T-cell (primary cell): ENCODE measurements at regions not wholly inside any gene's neighbourhood (a gene's known extent, or its start where the extent isn't known, plus 50 kb on each side); places are given as distances from the start of the nearest gene placed in this dataset.

Experiments
- ATAC-seq, 4 experiments: fragments of 200-7000 bp in 3 of 4; fragments of 150-1000 bp in 1 of 4; cut with Tn5 transposase; replicated peaks in 1 of 4; 1 replicate in 3 of 4; 2 replicates in 1 of 4; pipeline ENCODE4 v1.10.0; 2021; ENCODE audit warnings: moderate library complexity in 3 of 4, mild to moderate bottlenecking in 2 of 4, moderate number of reproducible peaks in 1 of 4
- CTCF ChIA-PET, 2 donors: fragments of 300-600 bp; sonication (Branson Sonifier 250); formaldehyde crosslinking; loops; one replicate each; lab custom pipeline; 2022; ENCODE audit warnings: antibody characterized with exemption in 2 of 2; lab: Charles Lee
- POLR2A ChIA-PET, 2 donors: fragments of 300-600 bp; sonication (Branson Sonifier 250); formaldehyde crosslinking; loops; one replicate each; lab custom pipeline; 2022; ENCODE audit warnings: antibody characterized with exemption in 2 of 2; lab: Charles Lee
- DNase-seq, 35 experiments: peaks; one replicate each; pipeline versions ENCODE4 v3.0.0 to v3.0.0-alpha.2; 2013 to 2023
- H3K27ac ChIP-seq: one replicate; pipeline ENCODE4 v1.5.1; 2013; ENCODE audit warnings: low read length
- H3K27me3 ChIP-seq, 2 experiments: replicated peaks in 1 of 2; 1 replicate in 1 of 2; 2 replicates in 1 of 2; pipeline versions ENCODE4 v1.6.1 to v1.7.0; 2013; ENCODE audit warnings: low read length in 1 of 2, mixed read lengths in 1 of 2; ENCODE audit not compliant: control insufficient read depth in 2 of 2, insufficient read depth in 2 of 2; ENCODE audit errors: extremely low read depth in 1 of 2
- H3K36me3 ChIP-seq, 2 donors: 1 replicate in 1 of 2; 2 replicates in 1 of 2; pipeline versions ENCODE4 v1.6.1 to v1.7.0; 2013; ENCODE audit warnings: low read length in 1 of 2; ENCODE audit not compliant: control insufficient read depth in 2 of 2, insufficient read depth in 1 of 2; ENCODE audit errors: extremely low read depth in 1 of 2
- H3K4me1 ChIP-seq, 2 experiments: 1 replicate in 1 of 2; 2 replicates in 1 of 2; pipeline versions ENCODE4 v1.6.1 to v1.7.0; 2013; ENCODE audit warnings: low read length in 2 of 2, mixed read lengths in 1 of 2; ENCODE audit not compliant: insufficient read depth in 2 of 2, control insufficient read depth in 1 of 2; ENCODE audit errors: extremely low read depth in 1 of 2
- H3K4me3 ChIP-seq, 2 donors: 1 replicate in 1 of 2; 2 replicates in 1 of 2; pipeline versions ENCODE4 v1.5.1 to v1.7.0; 2013; ENCODE audit warnings: mild to moderate bottlenecking in 2 of 2, low read length in 1 of 2, moderate library complexity in 1 of 2; ENCODE audit not compliant: control insufficient read depth in 1 of 2; ENCODE audit errors: extremely low read depth in 1 of 2
- H3K9me3 ChIP-seq: 2 replicates; pipeline ENCODE4 v1.7.0; 2013
- H3K27ac Mint-ChIP-seq, 2 donors: one replicate each; pipeline ENCODE4 v1.8.0; 2020 to 2021; ENCODE audit warnings: mild to moderate bottlenecking in 2 of 2, mixed read lengths in 2 of 2
- H3K27me3 Mint-ChIP-seq, 2 donors: one replicate each; pipeline ENCODE4 v1.8.0; 2021 to 2022; ENCODE audit warnings: mixed read lengths in 2 of 2
- H3K36me3 Mint-ChIP-seq: one replicate; pipeline ENCODE4 v1.8.0; 2021; ENCODE audit warnings: mixed read lengths
- H3K4me1 Mint-ChIP-seq, 3 donors: one replicate each; pipeline ENCODE4 v1.8.0; 2020 to 2022; ENCODE audit warnings: mixed read lengths in 3 of 3, mild to moderate bottlenecking in 1 of 3
- H3K4me3 Mint-ChIP-seq, 3 donors: one replicate each; pipeline ENCODE4 v1.8.0; 2020 to 2022; ENCODE audit warnings: mild to moderate bottlenecking in 3 of 3, mixed read lengths in 3 of 3, moderate library complexity in 3 of 3
- H3K9me3 Mint-ChIP-seq, 3 donors: one replicate each; pipeline ENCODE4 v1.8.0; 2020 to 2022; ENCODE audit warnings: mixed read lengths in 3 of 3
- WGBS: methylation state at CpG from one replicate; pipeline ENCODE4 v1.1.5; 2013; ENCODE audit warnings: missing lambda C conversion rate; ENCODE audit not compliant: insufficient coverage; 5-methylcytosine and 5-hydroxymethylcytosine counted together

DNA sequence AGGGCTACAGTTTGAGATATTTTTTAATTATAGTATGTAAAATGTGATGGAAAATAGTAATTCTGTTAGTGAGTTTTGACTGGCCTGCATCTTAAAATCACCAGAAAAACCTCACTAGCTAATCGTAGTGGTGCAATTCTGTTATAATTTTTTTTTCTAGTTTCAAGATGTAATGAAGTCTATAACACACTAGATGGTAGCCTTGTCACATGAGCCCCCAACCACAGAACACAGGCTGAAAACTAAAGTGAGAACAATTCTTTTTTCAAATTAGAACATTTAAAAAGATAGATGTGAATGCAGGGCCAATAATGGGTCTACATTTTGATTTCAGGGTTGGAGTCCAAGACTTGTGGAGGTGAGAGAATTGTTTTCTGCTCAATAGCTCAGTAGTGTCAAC is 83.3 kb upstream of the KCNH8 start:
- no CpG with 5 or more reads among the region's 1 CpG for WGBS
- no peak overlapping the region for H3K27ac ChIP-seq
- Mint-ChIP-seq H3K4me3 (no peak overlapping the region), H3K36me3 (no peaks in the 10 kb centered on the region), H3K9me3 (no peaks in the 10 kb centered on the region), H3K4me1 (no peaks in the 10 kb centered on the region), H3K27ac (no peak overlapping the region), H3K27me3 (peaks cover 0 to 4% of the 10 kb centered on the region in 2 donors)
- ChIA-PET POLR2A (no interaction called here), CTCF (interaction anchor here in 1 of 2 donors (1.4 kb wide), 1 partner anchor 801 kb away, joined by 5 read pairs; no protein-coding TSS in a partner anchor)
- DNase-seq: peak in 1 of 35 experiments; percentile 26
- no peak overlapping the region for H3K4me3 ChIP-seq
- H3K4me1 ChIP-seq: no peaks in the 10 kb centered on the region
- H3K27me3 ChIP-seq: no peaks in the 10 kb centered on the region
- ATAC-seq: no peak
- no peaks in the 10 kb centered on the region for H3K36me3 ChIP-seq
- H3K9me3 ChIP-seq: no peaks in the 10 kb centered on the region

DNA sequence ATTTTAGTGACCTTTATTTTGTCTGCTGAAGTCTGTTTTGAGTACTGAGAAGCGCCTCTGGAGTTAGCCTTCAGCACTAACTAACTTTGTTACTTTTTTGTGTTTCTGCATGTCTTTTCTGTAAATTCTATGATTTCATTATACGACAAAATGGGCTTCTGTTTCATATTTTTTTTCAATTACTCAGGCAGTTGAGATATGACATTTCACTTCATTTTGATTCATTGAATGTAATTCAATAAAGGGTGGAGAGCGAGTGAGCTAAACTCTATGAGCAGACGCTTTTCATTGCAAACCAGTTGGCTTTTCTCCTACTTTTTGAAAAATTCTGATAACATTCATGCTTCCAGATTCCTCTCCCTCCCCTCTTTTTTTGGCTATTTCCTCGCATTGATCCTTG is 84.4 kb upstream of the KCNH8 start:
- no peaks in the 10 kb centered on the region for H3K27me3 ChIP-seq
- ATAC-seq (no peak), DNase-seq (no peak)
- H3K4me3 ChIP-seq: no peak overlapping the region
- CTCF ChIA-PET: interaction anchor here in 1 of 2 donors (0.6 kb wide), 1 partner anchor 1211 kb away, joined by 3 read pairs; no protein-coding TSS in a partner anchor
- H3K4me3 Mint-ChIP-seq: no peak overlapping the region
- H3K9me3 Mint-ChIP-seq: no peaks in the 10 kb centered on the region
- H3K4me1 ChIP-seq: no peaks in the 10 kb centered on the region
- H3K36me3 Mint-ChIP-seq: no peaks in the 10 kb centered on the region
- H3K36me3 ChIP-seq: no peaks in the 10 kb centered on the region
- peaks cover 0 to 4% of the 10 kb centered on the region in 2 donors for H3K27me3 Mint-ChIP-seq
- H3K4me1 Mint-ChIP-seq: no peaks in the 10 kb centered on the region
- H3K27ac Mint-ChIP-seq: no peak overlapping the region
- no peaks in the 10 kb centered on the region for H3K9me3 ChIP-seq
- POLR2A ChIA-PET: no interaction called here
- no CpG with 5 or more reads among the region's 5 CpGs for WGBS
- H3K27ac ChIP-seq: no peak overlapping the region

DNA sequence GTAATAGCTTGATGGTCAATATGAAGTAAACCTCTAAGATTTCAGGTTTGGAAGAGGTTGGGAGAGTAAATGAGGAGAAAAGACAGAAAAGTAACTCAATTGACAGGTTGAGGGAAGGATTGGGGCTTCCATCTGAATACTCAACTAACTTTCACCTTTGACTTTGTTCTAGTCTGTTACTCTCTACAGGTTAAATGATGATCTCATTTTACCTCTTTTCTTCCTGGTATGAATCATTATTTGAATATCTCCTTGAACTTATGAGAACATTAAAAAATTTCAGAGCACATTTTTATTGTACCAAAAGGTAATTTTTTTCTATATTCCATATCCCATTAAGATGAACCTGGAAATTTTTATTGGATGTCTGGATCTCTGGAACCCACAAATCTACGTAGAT is 87.9 kb upstream of the KCNH8 start:
- ChIA-PET POLR2A (no interaction called here), CTCF (no interaction called here)
- H3K4me1 ChIP-seq: no peaks in the 10 kb centered on the region
- H3K4me1 Mint-ChIP-seq: no peaks in the 10 kb centered on the region
- ATAC-seq (no peak), DNase-seq (no peak)
- H3K36me3 Mint-ChIP-seq: no peaks in the 10 kb centered on the region
- no peaks in the 10 kb centered on the region for H3K27me3 Mint-ChIP-seq
- no peaks in the 10 kb centered on the region for H3K27me3 ChIP-seq
- WGBS: no CpG with 5 or more reads among the region's 1 CpG
- H3K27ac ChIP-seq: no peak overlapping the region
- no peaks in the 10 kb centered on the region for H3K9me3 Mint-ChIP-seq
- H3K27ac Mint-ChIP-seq: no peak overlapping the region
- no peak overlapping the region for H3K4me3 ChIP-seq
- H3K9me3 ChIP-seq: no peaks in the 10 kb centered on the region
- H3K36me3 ChIP-seq: no peaks in the 10 kb centered on the region
- no peak overlapping the region for H3K4me3 Mint-ChIP-seq

DNA sequence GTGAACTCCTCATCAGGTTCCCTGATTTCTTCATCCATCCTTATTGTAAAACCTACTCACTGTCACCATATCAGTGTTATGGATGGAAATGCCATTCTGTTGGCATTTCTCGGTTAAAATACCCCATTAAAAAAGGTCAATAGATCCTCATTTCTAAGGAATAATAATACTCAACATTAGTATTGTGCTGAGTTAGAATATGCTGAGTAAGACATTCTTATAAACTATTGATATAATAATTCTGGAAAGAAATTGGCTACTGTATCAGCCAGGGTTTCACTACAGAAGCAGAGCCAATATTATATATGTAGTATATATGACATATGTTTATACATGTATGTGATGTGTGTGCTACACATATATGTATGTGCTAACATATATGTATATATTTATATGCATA is 95.4 kb upstream of the KCNH8 start:
- Mint-ChIP-seq H3K4me3 (no peak overlapping the region), H3K27ac (no peak overlapping the region), H3K36me3 (no peaks in the 10 kb centered on the region), H3K27me3 (no peaks in the 10 kb centered on the region), H3K4me1 (no peaks in the 10 kb centered on the region), H3K9me3 (no peaks in the 10 kb centered on the region)
- ChIA-PET CTCF (no interaction called here), POLR2A (no interaction called here)
- no peaks in the 10 kb centered on the region for H3K9me3 ChIP-seq
- H3K36me3 ChIP-seq: no peaks in the 10 kb centered on the region
- DNase-seq (no peak), ATAC-seq (no peak)
- H3K27ac ChIP-seq: no peak overlapping the region
- no CpG with 5 or more reads among the region's 1 CpG for WGBS
- no peaks in the 10 kb centered on the region for H3K4me1 ChIP-seq
- no peak overlapping the region for H3K4me3 ChIP-seq
- H3K27me3 ChIP-seq: no peaks in the 10 kb centered on the region

DNA sequence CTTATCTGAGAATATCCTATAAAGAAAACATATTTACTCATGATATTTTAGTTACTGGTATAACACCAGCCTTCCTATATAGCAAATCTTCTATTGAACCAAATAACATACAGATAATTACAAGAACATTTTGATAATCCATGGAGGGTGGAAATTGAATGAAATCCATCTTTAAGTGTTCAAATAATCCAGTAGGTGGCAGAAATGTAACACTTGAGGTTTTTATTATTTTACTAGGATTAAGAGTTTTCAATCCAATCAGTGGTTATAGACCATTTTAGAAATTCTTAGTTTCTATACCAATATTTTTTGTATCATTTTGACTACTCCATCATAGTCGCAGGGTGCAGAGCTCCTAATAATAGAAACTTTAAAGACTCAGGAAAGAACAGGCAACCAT is 101.9 kb upstream of the KCNH8 start:
- no peak overlapping the region for H3K4me3 Mint-ChIP-seq
- no peak overlapping the region for H3K27ac Mint-ChIP-seq
- ChIA-PET POLR2A (no interaction called here), CTCF (no interaction called here)
- H3K4me1 Mint-ChIP-seq: no peaks in the 10 kb centered on the region
- H3K36me3 ChIP-seq: no peaks in the 10 kb centered on the region
- no peak overlapping the region for H3K27ac ChIP-seq
- DNase-seq (no peak), ATAC-seq (no peak)
- H3K27me3 Mint-ChIP-seq: no peaks in the 10 kb centered on the region
- H3K4me1 ChIP-seq: no peaks in the 10 kb centered on the region
- no peaks in the 10 kb centered on the region for H3K36me3 Mint-ChIP-seq
- H3K27me3 ChIP-seq: no peaks in the 10 kb centered on the region
- no peaks in the 10 kb centered on the region for H3K9me3 ChIP-seq
- H3K9me3 Mint-ChIP-seq: no peaks in the 10 kb centered on the region
- no peak overlapping the region for H3K4me3 ChIP-seq
- no CpG with 5 or more reads among the region's 1 CpG for WGBS

DNA sequence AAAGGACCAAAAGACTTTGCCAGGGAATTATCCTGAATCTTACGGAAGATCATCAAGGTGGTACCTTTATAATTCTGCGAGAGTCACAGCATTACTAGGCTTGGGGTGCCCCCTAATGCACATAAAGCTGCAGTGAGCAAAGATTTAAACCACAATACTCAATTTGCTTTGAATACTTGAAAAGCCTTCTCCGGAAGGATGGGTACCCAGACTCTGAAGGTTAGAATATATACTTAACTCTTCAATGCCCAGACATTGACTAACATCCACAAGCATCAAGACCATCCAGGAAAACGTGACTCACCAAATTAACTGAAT is 117.8 kb upstream of the KCNH8 start:
- Histone ChIP-seq H3K4me1 (no peaks in the 10 kb centered on the region), H3K9me3 (no peaks in the 10 kb centered on the region), H3K27me3 (no peaks in the 10 kb centered on the region), H3K36me3 (no peaks in the 10 kb centered on the region), H3K27ac (no peak overlapping the region), H3K4me3 (no peak overlapping the region)
- peaks cover 0 to 5% (median 0%) of the 10 kb centered on the region in 3 donors for H3K4me1 Mint-ChIP-seq
- WGBS: no CpG with 5 or more reads among the region's 4 CpGs
- no peak overlapping the region for H3K4me3 Mint-ChIP-seq
- peaks cover 3 to 21% of the 10 kb centered on the region in 2 donors for H3K27me3 Mint-ChIP-seq
- DNase-seq (peak in 5 of 35 experiments; percentile 0 to 35 (median 1)), ATAC-seq (peak in 1 of 4 experiments; percentile 59)
- no peak overlapping the region for H3K27ac Mint-ChIP-seq
- ChIA-PET CTCF (interaction anchor here in 1 of 2 donors (0.8 kb wide), 1 partner anchor 1773 kb away, joined by 3 read pairs; no protein-coding TSS in a partner anchor), POLR2A (interaction anchor here in 1 of 2 donors (0.5 kb wide), 1 partner anchor 1409 kb away, joined by 5 read pairs; no protein-coding TSS in a partner anchor)
- no peaks in the 10 kb centered on the region for H3K9me3 Mint-ChIP-seq
- H3K36me3 Mint-ChIP-seq: no peaks in the 10 kb centered on the region
